Lower lobe of right lung (tissue), 2 donors: ENCODE measurements at regions not wholly inside any gene's neighbourhood (a gene's known extent, or its start where the extent isn't known, plus 50 kb on each side); places are given as distances from the start of the nearest gene placed in this dataset.

Source experiments
- ATAC-seq, 2 donors: fragments of 200-7000 bp; cut with Tn5 transposase; one replicate each; pipeline ENCODE4 v1.9.1; 2020 to 2022; ENCODE audit warnings: mild to moderate bottlenecking in 2 of 2, moderate library complexity in 2 of 2
- DNase-seq: peaks from one replicate; pipeline ENCODE4 v3.0.0-alpha.2; 2020
- H3K27ac ChIP-seq: fragments of 200-600 bp; one replicate; pipeline ENCODE4 v1.8.0; 2022
- H3K27me3 ChIP-seq: fragments of 200-600 bp; one replicate; pipeline ENCODE4 v1.8.0; 2022; ENCODE audit warnings: low read depth
- H3K36me3 ChIP-seq: fragments of 200-600 bp; one replicate; pipeline ENCODE4 v1.8.0; 2022; ENCODE audit warnings: mild to moderate bottlenecking
- H3K4me1 ChIP-seq: fragments of 200-600 bp; one replicate; pipeline ENCODE4 v1.8.0; 2022
- H3K4me3 ChIP-seq: fragments of 200-600 bp; one replicate; pipeline ENCODE4 v1.8.0; 2022; ENCODE audit warnings: mild to moderate bottlenecking
- H3K9me3 ChIP-seq: fragments of 200-600 bp; one replicate; pipeline ENCODE4 v1.8.0; 2022
- intact Hi-C: fragments of 100-400 bp; cut with DNase I; formaldehyde crosslinking; loops from one replicate; pipeline ENCODE4 v1.11.0; 2022
- TF ChIP-seq, protein P1 (sequence below): fragments of 200-600 bp; IDR thresholded peaks from one replicate; pipeline ENCODE4 v1.8.0; 2022; ENCODE audit warnings: antibody characterized with exemption, mild to moderate bottlenecking
- donor health status: DM: no; HTN: yes; CAD: no; lungs with severe emphysema.

DNA sequence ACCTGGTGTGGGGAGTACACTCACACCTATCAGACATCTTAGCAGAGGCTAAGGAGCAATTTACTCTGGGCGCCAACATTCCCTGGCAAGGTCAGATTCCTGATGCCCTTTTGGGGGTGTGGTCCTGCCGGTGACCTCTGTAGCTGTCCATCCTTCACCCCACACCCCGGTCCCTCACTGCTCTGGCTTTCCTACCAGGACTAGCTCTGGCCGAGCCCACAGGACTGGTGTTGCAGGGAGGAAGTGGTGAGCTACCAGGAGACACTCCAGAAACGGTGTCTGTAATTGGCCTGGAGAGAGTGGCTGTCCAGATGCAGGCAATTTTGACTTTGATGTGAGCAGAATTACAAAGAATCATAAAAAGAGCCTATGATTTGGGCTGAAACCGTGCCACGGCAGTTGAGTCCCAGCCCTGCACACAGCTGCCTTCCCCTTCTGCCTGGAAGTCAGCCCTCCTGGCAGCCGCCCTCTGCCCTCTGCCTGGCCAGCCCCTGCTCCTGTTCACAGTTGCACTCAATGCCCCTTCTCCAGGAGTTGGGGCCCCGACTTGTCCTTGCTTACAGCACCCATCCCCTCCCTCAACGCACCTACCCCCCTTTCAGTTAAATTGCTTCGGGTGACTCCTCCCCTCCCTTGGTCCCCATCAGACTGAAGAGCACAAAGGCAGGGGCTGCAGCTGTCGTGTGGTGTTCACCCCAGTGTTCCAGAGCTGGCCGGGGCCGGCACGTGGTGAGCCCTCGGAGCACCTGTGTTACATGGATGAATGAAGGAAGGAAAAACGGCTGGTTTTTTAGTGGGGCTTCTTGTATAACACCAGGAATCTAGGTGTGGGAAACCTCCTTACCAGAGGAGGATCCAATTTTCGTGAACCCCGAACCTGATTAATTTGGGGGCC, 80.2 kb upstream of the TPM1 start:
- Histone ChIP-seq H3K4me1 (no peaks in the 10 kb centered on the region), H3K9me3 (no peaks in the 10 kb centered on the region), H3K36me3 (no peaks in the 10 kb centered on the region), H3K27ac (no peak overlapping the region), H3K27me3 (no peaks in the 10 kb centered on the region), H3K4me3 (no peak overlapping the region)
- intact Hi-C loops, result no loop called here
- DNase-seq (no peak), ATAC-seq (no peak)
- TF ChIP-seq, protein P1, sequence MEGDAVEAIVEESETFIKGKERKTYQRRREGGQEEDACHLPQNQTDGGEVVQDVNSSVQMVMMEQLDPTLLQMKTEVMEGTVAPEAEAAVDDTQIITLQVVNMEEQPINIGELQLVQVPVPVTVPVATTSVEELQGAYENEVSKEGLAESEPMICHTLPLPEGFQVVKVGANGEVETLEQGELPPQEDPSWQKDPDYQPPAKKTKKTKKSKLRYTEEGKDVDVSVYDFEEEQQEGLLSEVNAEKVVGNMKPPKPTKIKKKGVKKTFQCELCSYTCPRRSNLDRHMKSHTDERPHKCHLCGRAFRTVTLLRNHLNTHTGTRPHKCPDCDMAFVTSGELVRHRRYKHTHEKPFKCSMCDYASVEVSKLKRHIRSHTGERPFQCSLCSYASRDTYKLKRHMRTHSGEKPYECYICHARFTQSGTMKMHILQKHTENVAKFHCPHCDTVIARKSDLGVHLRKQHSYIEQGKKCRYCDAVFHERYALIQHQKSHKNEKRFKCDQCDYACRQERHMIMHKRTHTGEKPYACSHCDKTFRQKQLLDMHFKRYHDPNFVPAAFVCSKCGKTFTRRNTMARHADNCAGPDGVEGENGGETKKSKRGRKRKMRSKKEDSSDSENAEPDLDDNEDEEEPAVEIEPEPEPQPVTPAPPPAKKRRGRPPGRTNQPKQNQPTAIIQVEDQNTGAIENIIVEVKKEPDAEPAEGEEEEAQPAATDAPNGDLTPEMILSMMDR, result no peak

- Histone ChIP-seq H3K36me3 (no peaks in the 10 kb centered on the region), H3K27ac (no peak overlapping the region), H3K4me1 (no peaks in the 10 kb centered on the region), H3K4me3 (no peak overlapping the region), H3K27me3 (no peaks in the 10 kb centered on the region), H3K9me3 (no peaks in the 10 kb centered on the region)
- intact Hi-C loops, result no loop called here
- TF ChIP-seq, protein P1, result no peak
- no peak for ATAC-seq
- no peak for DNase-seq
Measured at GRCh38 chr15:62964251-62964650, 78.3 kb upstream of the TPM1 start.

- TF ChIP-seq, protein P1, result no peak
- intact Hi-C loops, result no loop called here
- Histone ChIP-seq H3K4me3 (no peak overlapping the region), H3K9me3 (no peaks in the 10 kb centered on the region), H3K36me3 (no peaks in the 10 kb centered on the region), H3K4me1 (no peaks in the 10 kb centered on the region), H3K27me3 (no peaks in the 10 kb centered on the region), H3K27ac (no peak overlapping the region)
- DNase-seq, result no peak
- no peak for ATAC-seq
Measured at GRCh38 chr15:62966294-62967078, 76.1 kb upstream of the TPM1 start.

GRCh38 chr15:62968699-62969098, 73.8 kb upstream of the TPM1 start:
- ATAC-seq (no peak), DNase-seq (no peak)
- Histone ChIP-seq H3K36me3 (no peaks in the 10 kb centered on the region), H3K9me3 (no peaks in the 10 kb centered on the region), H3K27ac (no peak overlapping the region), H3K4me3 (no peak overlapping the region), H3K27me3 (no peaks in the 10 kb centered on the region), H3K4me1 (no peaks in the 10 kb centered on the region)
- TF ChIP-seq, protein P1, result no peak
- intact Hi-C loops, result no loop called here

GRCh38 chr15:62969442-62970089, 73.0 kb upstream of the TPM1 start:
- Histone ChIP-seq H3K36me3 (no peaks in the 10 kb centered on the region), H3K9me3 (no peaks in the 10 kb centered on the region), H3K27ac (no peak overlapping the region), H3K4me1 (no peaks in the 10 kb centered on the region), H3K4me3 (no peak overlapping the region), H3K27me3 (no peaks in the 10 kb centered on the region)
- TF ChIP-seq, protein P1, result no peak
- ATAC-seq (no peak), DNase-seq (no peak)
- intact Hi-C loops, result no loop called here
